HCT116 (cell line): ENCODE measurements at regions not wholly inside any gene's neighbourhood (a gene's known extent, or its start where the extent isn't known, plus 50 kb on each side); places are given as distances from the start of the nearest gene placed in this dataset.

Experiments
- ATAC-seq: fragments of 200-7000 bp; cut with Tn5 transposase; 2 replicates; pipeline ENCODE4 v1.9.1; 2020; ENCODE audit warnings: mild to moderate bottlenecking, moderate library complexity
- BruUV-seq: library from RNA; stranded (reverse); fragments of 400-500 nt; replicated peaks from 2 replicates; lab custom pipeline; 2021; lab: Mats Ljungman, UMichigan
- CTCF ChIA-PET: fragments of 300-600 bp; sonication (Branson Sonifier 250); formaldehyde crosslinking; loops from one replicate; lab custom pipeline; 2021; ENCODE audit warnings: antibody characterized with exemption; lab: Charles Lee
- POLR2A ChIA-PET: fragments of 300-600, 350-600 bp; sonication (Branson Sonifier 250); formaldehyde crosslinking; loops from one replicate; lab custom pipeline; 2021; ENCODE audit warnings: antibody characterized with exemption; lab: Charles Lee
- RAD21 ChIA-PET, 2 experiments: fragments of 300-600 bp; sonication (Branson Sonifier 250); formaldehyde crosslinking; loops; one replicate each; lab custom pipeline; 2023; ENCODE audit warnings: low total read pairs in 2 of 2; ENCODE audit not compliant: uncharacterized antibody in 2 of 2, unreplicated experiment in 2 of 2, low non-redundant PET in 1 of 2; lab: Charles Lee
- DNase-seq: peaks from one replicate; pipeline ENCODE4 v3.0.0-alpha.2; 2010; ENCODE audit warnings: low read depth, low spot score
- H2AFZ ChIP-seq: fragments of 200-600 bp; shearing (Covaris generic), sonication (generic); 2 replicates; pipeline ENCODE4 v1.6.1; 2017; ENCODE audit warnings: low read depth, mixed run types, mixed read lengths, antibody characterized with exemption, low read length; ENCODE audit not compliant: poor library complexity, severe bottlenecking
- H3K27ac ChIP-seq: 2 replicates; pipeline ENCODE4 v1.5.1; 2012; ENCODE audit warnings: low read depth, low read length
- H3K27me3 ChIP-seq: fragments of 200-600 bp; sonication (generic); 2 replicates; pipeline ENCODE4 v1.6.1; 2016; ENCODE audit warnings: mixed run types, low read length, mixed read lengths; ENCODE audit not compliant: insufficient read depth
- H3K36me3 ChIP-seq, 2 experiments: fragments of 200-500 bp in 1 of 2; fragments of 200-600 bp in 1 of 2; sonication (Bioruptor generic) in 1 of 2; sonication (generic) in 1 of 2; 2 replicates each; pipeline versions ENCODE4 v1.5.1 to v1.6.1; 2014 to 2016; ENCODE audit warnings: low read length in 2 of 2, inconsistent platforms in 1 of 2, mixed read lengths in 1 of 2, mixed run types in 1 of 2; ENCODE audit not compliant: insufficient read depth in 2 of 2, control insufficient read depth in 1 of 2
- H3K4me1 ChIP-seq, 2 experiments: fragments of 200-600 bp in 1 of 2; sonication (generic) in 1 of 2; 2 replicates each; pipeline versions ENCODE4 v1.5.1 to v1.6.1; 2012 to 2017; ENCODE audit warnings: low read length in 2 of 2, inconsistent platforms in 1 of 2, mild to moderate bottlenecking in 1 of 2, mixed read lengths in 1 of 2, mixed run types in 1 of 2, moderate library complexity in 1 of 2; ENCODE audit not compliant: insufficient read depth in 2 of 2, control insufficient read depth in 1 of 2
- H3K4me2 ChIP-seq: fragments of 200-600 bp; sonication (generic); 2 replicates; pipeline ENCODE4 v1.6.1; 2017; ENCODE audit warnings: mixed run types, low read length, mixed read lengths
- H3K4me3 ChIP-seq, 2 experiments: fragments of 200-600 bp in 1 of 2; sonication (generic) in 1 of 2; replicated peaks in 1 of 2; 2 replicates each; pipeline ENCODE4 v1.5.1; 2011 to 2016; ENCODE audit warnings: low read length in 2 of 2, control low read depth in 1 of 2, low read depth in 1 of 2, mild to moderate bottlenecking in 1 of 2, mixed read lengths in 1 of 2, mixed run types in 1 of 2
- H3K79me2 ChIP-seq: fragments of 200-600 bp; sonication (generic); 2 replicates; pipeline ENCODE4 v1.6.1; 2017; ENCODE audit warnings: mild to moderate bottlenecking, mixed run types, low read length, moderate library complexity, mixed read lengths; ENCODE audit not compliant: insufficient read depth
- H3K9ac ChIP-seq: fragments of 200-600 bp; sonication (generic); 2 replicates; pipeline ENCODE4 v1.6.1; 2016; ENCODE audit warnings: low read length, mixed read lengths
- H3K9me2 ChIP-seq: fragments of 200-600 bp; sonication (generic), shearing (Covaris generic); 2 replicates; pipeline ENCODE4 v1.6.1; 2017; ENCODE audit warnings: mixed run types, mild to moderate bottlenecking, moderate library complexity; ENCODE audit not compliant: insufficient read depth
- H3K9me3 ChIP-seq, 2 experiments: fragments of 200-500 bp in 1 of 2; fragments of 200-600 bp in 1 of 2; sonication (Bioruptor generic) in 1 of 2; sonication (generic) in 1 of 2; 2 replicates each; pipeline ENCODE4 v1.6.1; 2014 to 2017; ENCODE audit warnings: low read length in 2 of 2, mixed read lengths in 2 of 2, inconsistent platforms in 1 of 2, low read depth in 1 of 2, mild to moderate bottlenecking in 1 of 2, mixed run types in 1 of 2, moderate library complexity in 1 of 2; ENCODE audit not compliant: control insufficient read depth in 1 of 2, insufficient read depth in 1 of 2
- H4K20me1 ChIP-seq: fragments of 200-600 bp; sonication (generic), shearing (Covaris generic); 2 replicates; pipeline ENCODE4 v1.6.1; 2017; ENCODE audit warnings: mixed run types, mild to moderate bottlenecking, moderate library complexity; ENCODE audit not compliant: insufficient read depth
- CTCF ChIP-seq, 3 experiments: fragments of 200-600 bp in 1 of 3; sonication (generic) in 1 of 3; IDR thresholded peaks in 2 of 3; conservative IDR thresholded peaks in 1 of 3; 2 replicates each; pipeline ENCODE4 v1.5.1; 2012 to 2017; ENCODE audit warnings: low read depth in 2 of 3, low read length in 2 of 3, antibody characterized with exemption in 1 of 3, borderline replicate concordance in 1 of 3, control low read depth in 1 of 3, mild to moderate bottlenecking in 1 of 3, mixed read lengths in 1 of 3, mixed run types in 1 of 3, moderate library complexity in 1 of 3; ENCODE audit not compliant: insufficient read depth in 1 of 3
- EGR1 ChIP-seq: IDR thresholded peaks from 2 replicates; pipeline ENCODE4 v1.6.1; 2012; ENCODE audit warnings: low read depth
- EZH2 ChIP-seq: fragments of 200-600 bp; sonication (generic); IDR thresholded peaks from 2 replicates; pipeline ENCODE4 v1.6.1; 2017; ENCODE audit warnings: antibody characterized with exemption, mixed run types
- EZH2phosphoT487 ChIP-seq: fragments of 200-600 bp; IDR thresholded peaks from 2 replicates; pipeline ENCODE4 v1.6.1; 2018; ENCODE audit warnings: antibody characterized with exemption, borderline replicate concordance
- FOSL1 ChIP-seq: IDR thresholded peaks from 2 replicates; pipeline ENCODE4 v1.6.1; 2012; ENCODE audit warnings: low read depth
- POLR2AphosphoS5 ChIP-seq: IDR thresholded peaks from 2 replicates; pipeline ENCODE4 v1.6.1; 2011; ENCODE audit warnings: mild to moderate bottlenecking, low read depth, low read length, moderate library complexity
- RAD21 ChIP-seq: IDR thresholded peaks from 2 replicates; pipeline ENCODE4 v1.6.1; 2012; ENCODE audit warnings: low read depth, mild to moderate bottlenecking
- REST ChIP-seq: IDR thresholded peaks from 2 replicates; pipeline ENCODE4 v1.6.1; 2012; ENCODE audit warnings: low read depth
- YY1 ChIP-seq: IDR thresholded peaks from 2 replicates; pipeline ENCODE4 v1.6.1; 2011; ENCODE audit warnings: low read length, low read depth, moderate library complexity, mild to moderate bottlenecking; ENCODE audit not compliant: insufficient replicate concordance; ENCODE audit errors: extremely low read depth
- ZBTB33 ChIP-seq: IDR thresholded peaks from 2 replicates; pipeline ENCODE4 v1.6.1; 2011; ENCODE audit warnings: mild to moderate bottlenecking, low read length, moderate library complexity; ENCODE audit not compliant: insufficient replicate concordance; ENCODE audit errors: extremely low read depth
- intact Hi-C: fragments of 100-400 bp; cut with micrococcal nuclease; formaldehyde crosslinking; loops from 2 replicates; pipeline ENCODE4 v1.10.0; 2022

- Histone ChIP-seq H3K79me2 (no peaks in the 10 kb centered on the region), H4K20me1 (no peaks in the 10 kb centered on the region), H3K9me3 (no peaks in the 10 kb centered on the region), H3K27me3 (no peaks in the 10 kb centered on the region), H3K27ac (no peak overlapping the region), H3K4me1 (no peaks in the 10 kb centered on the region), H2AFZ (no peak overlapping the region), H3K4me3 (no peak overlapping the region), H3K9me2 (no peaks in the 10 kb centered on the region), H3K9ac (no peak overlapping the region), H3K4me2 (no peak overlapping the region), H3K36me3 (no peaks in the 10 kb centered on the region)
- DNase-seq: no peak
- intact Hi-C loops: no loop called here
- ATAC-seq: no peak
- ChIA-PET RAD21 (no interaction called here), POLR2A (no interaction called here), CTCF (no interaction called here)
- no TSS peak for BruUV-seq
- TF ChIP-seq CTCF (IDR thresholded peaks at IDR 0.05 in 2 of 3, conservative IDR thresholded peaks at IDR 0.05 in 1 of 3; ENCODE audit: borderline replicate concordance in 1 of 3, insufficient read depth in 1 of 3, low read depth in 2 of 3, low read length in 2 of 3) (no peak), EZH2 (no peak), POLR2AphosphoS5 (no peak), EZH2phosphoT487 (no peak), EGR1 (no peak), ZBTB33 (no peak), REST (no peak), FOSL1 (no peak), YY1 (no peak), RAD21 (no peak)
Measured at GRCh38 chr6:47932575-47932974, 150.7 kb downstream of the OPN5 start.
